C4-2B (cell line): ENCODE measurements at regions not wholly inside any gene's neighbourhood (a gene's known extent, or its start where the extent isn't known, plus 50 kb on each side); places are given as distances from the start of the nearest gene placed in this dataset.

Source experiments
- ZFX ChIP-seq: fragments of 450-650 bp; IDR thresholded peaks from 2 replicates; pipeline ENCODE4 v1.6.1; 2017
- TF ChIP-seq, protein P1 (sequence below): fragments of 450-650 bp; conservative IDR thresholded peaks from 2 replicates; pipeline ENCODE4 v1.5.1; 2017; ENCODE audit warnings: mild to moderate bottlenecking

DNA sequence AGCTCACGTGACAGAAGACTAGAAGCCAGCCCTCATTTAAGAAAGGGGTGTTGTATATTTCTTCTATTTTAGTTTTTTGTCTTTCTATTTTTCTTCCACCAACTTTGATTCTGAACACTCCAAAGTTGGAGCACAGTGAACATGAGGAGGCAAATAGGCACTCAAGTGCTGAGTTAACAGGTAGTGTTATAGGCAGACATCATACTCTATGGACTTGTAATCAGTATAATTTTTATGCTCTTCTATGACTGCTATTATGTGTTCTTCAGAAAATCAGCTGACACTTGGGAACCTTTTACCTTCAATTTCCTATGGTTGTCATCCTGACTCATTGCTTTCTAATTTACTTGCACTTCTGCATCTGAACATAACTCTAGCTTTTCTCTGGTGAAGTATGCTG lies 396.3 kb upstream of the EYS start:
- TF ChIP-seq, protein P1, sequence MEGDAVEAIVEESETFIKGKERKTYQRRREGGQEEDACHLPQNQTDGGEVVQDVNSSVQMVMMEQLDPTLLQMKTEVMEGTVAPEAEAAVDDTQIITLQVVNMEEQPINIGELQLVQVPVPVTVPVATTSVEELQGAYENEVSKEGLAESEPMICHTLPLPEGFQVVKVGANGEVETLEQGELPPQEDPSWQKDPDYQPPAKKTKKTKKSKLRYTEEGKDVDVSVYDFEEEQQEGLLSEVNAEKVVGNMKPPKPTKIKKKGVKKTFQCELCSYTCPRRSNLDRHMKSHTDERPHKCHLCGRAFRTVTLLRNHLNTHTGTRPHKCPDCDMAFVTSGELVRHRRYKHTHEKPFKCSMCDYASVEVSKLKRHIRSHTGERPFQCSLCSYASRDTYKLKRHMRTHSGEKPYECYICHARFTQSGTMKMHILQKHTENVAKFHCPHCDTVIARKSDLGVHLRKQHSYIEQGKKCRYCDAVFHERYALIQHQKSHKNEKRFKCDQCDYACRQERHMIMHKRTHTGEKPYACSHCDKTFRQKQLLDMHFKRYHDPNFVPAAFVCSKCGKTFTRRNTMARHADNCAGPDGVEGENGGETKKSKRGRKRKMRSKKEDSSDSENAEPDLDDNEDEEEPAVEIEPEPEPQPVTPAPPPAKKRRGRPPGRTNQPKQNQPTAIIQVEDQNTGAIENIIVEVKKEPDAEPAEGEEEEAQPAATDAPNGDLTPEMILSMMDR: no peak
- no peak for TF ChIP-seq ZFX
